Forelimb muscle (tissue), 1 donor: ENCODE measurements at regions not wholly inside any gene's neighbourhood (a gene's known extent, or its start where the extent isn't known, plus 50 kb on each side); places are given as distances from the start of the nearest gene placed in this dataset.
"Not testable (repeated sequence)": the region's sequence is repeated elsewhere in the genome, so short reads cannot be mapped to it uniquely, and the experiment has no call there.

Source experiments
- DNase-seq: peaks from one replicate; pipeline ENCODE4 v3.0.0-alpha.2; 2013; ENCODE audit warnings: low read depth

- no peak for DNase-seq
Observed at GRCh38 chrX:115968436-115969252, 201.9 kb upstream of the AGTR2 start.

- DNase-seq: no peak
Observed at GRCh38 chrX:115970718-115971117, 199.8 kb upstream of the AGTR2 start.

- no peak for DNase-seq
Observed at GRCh38 chrX:115972717-115973116, 197.8 kb upstream of the AGTR2 start.

DNA sequence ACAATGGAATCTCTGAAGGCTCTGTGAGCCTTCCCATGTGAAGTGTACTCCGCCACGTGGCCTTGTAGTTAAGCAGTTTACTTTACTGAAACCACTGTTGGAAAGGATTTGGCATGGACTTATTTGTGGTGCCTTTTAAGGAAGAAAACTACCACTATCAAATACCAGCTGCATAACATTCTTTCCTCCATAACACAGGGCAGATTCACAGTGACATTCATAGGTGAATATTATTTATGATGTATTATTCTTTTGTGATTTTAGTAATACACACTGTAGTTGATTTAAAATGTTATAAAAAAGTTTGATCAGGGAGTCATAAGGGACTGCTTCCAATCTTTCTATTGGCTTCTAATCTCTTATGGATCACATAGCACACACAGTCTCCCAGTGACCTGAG is 192.5 kb upstream of the AGTR2 start:
- no peak for DNase-seq

DNA sequence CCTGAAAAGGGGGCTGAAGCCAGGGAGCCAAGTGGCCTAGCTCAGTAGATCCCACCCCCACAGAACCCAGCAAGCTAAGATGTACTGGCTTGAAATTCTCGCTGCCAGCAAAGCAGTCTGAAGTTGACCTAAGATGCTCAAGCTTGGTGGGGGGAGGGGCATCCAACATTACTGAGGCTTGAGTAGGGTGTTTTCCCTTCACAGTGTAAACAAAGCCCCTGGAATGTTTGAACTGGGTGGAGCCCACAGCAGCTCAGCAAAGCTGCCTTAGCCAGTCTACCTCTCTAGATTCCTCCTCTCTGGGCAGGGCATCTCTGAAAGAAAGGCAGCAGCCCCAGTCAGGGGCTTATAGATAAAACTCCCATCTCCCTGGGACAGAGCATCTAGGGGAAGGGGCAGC is 187.4 kb upstream of the AGTR2 start:
- not testable (repeated sequence) for DNase-seq

- not testable (repeated sequence) for DNase-seq
Observed at GRCh38 chrX:115987464-115987863, 183.1 kb upstream of the AGTR2 start.

DNA sequence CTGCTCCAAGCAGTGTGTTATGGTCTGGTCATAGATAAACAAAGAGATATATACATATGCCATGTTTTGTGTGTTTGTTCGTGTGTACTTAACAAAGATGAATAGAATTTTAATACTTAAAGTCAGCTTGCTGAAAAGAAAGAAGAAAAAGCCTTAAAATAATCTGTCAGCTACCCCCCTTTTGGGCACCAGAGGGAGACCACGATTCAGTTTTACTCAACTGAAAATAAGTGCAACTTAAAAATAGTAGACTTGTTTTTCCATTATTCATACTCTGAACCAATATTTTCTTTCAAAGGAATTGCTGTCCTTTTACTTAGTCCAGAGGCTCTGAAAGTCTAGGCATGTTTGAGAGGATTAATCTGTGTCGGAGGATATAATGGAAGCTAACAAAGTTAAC is 181.7 kb upstream of the AGTR2 start:
- no peak for DNase-seq

DNA sequence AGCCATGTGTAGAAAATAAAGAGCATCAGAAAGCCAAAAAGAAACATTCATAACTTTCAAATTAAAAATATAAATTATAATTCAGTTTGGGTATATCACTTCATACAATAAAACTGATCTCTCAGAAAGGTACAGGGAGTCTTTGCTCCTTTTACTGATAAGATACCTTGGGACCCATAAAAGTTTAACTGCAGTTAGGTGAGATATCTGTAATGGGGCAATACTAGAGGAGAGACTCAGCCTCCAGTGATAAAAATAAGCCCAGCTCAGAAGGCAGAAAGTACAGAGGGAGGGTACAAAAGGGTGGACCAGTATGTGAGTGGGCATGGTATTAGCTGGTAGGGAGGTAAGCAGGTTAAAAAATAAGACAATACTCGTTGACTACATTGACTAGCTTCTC is 180.9 kb upstream of the AGTR2 start:
- DNase-seq: no peak

- no peak for DNase-seq
Observed at GRCh38 chrX:116009346-116009745, 161.2 kb upstream of the AGTR2 start.

GRCh38 chrX:116009861-116010710 is 160.5 kb upstream of the AGTR2 start:
- peak; percentile 70 for DNase-seq

DNA sequence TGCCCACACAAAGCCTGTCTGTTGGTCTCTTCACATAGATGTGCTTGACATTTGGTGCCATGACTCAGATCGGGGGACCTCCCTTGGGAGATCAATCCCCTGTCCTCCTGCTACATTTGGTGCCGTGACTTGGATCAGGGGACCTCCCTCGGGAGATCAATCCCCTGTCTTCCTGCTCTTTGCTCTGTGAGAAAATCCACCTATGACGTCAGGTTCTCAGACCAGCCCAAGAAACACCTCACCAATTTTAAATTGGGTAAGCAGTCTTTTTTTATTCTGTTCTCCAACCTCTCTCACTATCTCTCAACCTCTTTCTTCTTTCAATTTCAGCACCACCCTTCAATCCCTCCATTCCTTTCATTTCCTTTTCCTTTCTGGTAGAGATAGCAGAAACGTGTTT is 159.6 kb upstream of the AGTR2 start:
- DNase-seq: no peak

- DNase-seq: no peak
Observed at GRCh38 chrX:116031331-116031730, 139.2 kb upstream of the AGTR2 start.
